Keratinocyte (primary cell): ENCODE measurements at regions not wholly inside any gene's neighbourhood (a gene's known extent, or its start where the extent isn't known, plus 50 kb on each side); places are given as distances from the start of the nearest gene placed in this dataset.

Experiments used
- DNase-seq: peaks from one replicate; pipeline ENCODE4 v3.0.0-alpha.2; 2011; ENCODE audit warnings: low read depth, missing footprints, low spot score
- FAIRE-seq: peaks from 2 replicates; lab custom pipeline; 2011; peaks lifted over from hg19 to GRCh38; lab: Jason Lieb, UNC
- H2AFZ ChIP-seq: 2 replicates; pipeline ENCODE4 v1.6.0; 2012; ENCODE audit warnings: low read length, control low read depth, inconsistent platforms; ENCODE audit not compliant: control insufficient read depth
- H3K27ac ChIP-seq: 2 replicates; pipeline ENCODE4 v1.5.1; 2011; ENCODE audit warnings: low read length; ENCODE audit not compliant: control insufficient read depth, insufficient read depth
- H3K27me3 ChIP-seq: 3 replicates; pipeline ENCODE4 v1.6.0; 2011; ENCODE audit warnings: low read length; ENCODE audit not compliant: control insufficient read depth, insufficient read depth; ENCODE audit errors: extremely low read depth
- H3K36me3 ChIP-seq, 2 experiments: 2 replicates in 1 of 2; 3 replicates in 1 of 2; pipeline ENCODE4 v1.5.1; 2011; ENCODE audit warnings: low read length in 2 of 2, mild to moderate bottlenecking in 1 of 2; ENCODE audit not compliant: control insufficient read depth in 2 of 2, insufficient read depth in 2 of 2; ENCODE audit errors: extremely low read depth in 1 of 2
- H3K4me1 ChIP-seq: 3 replicates; pipeline ENCODE4 v1.5.1; 2011; ENCODE audit warnings: low read length; ENCODE audit not compliant: control insufficient read depth, insufficient read depth; ENCODE audit errors: extremely low read depth
- H3K4me2 ChIP-seq: 3 replicates; pipeline ENCODE4 v1.6.0; 2011; ENCODE audit warnings: low read depth, low read length; ENCODE audit not compliant: control insufficient read depth, insufficient read depth; ENCODE audit errors: extremely low read depth
- H3K4me3 ChIP-seq, 3 experiments: fragments of 200-600 bp in 1 of 3; sonication (generic) in 1 of 3; 2 replicates in 2 of 3; 3 replicates in 1 of 3; pipeline ENCODE4 v1.5.1; 2011 to 2016; ENCODE audit warnings: low read length in 3 of 3, mild to moderate bottlenecking in 3 of 3, control low read depth in 2 of 3, inconsistent platforms in 1 of 3, low read depth in 1 of 3, mixed read lengths in 1 of 3, mixed run types in 1 of 3, moderate library complexity in 1 of 3; ENCODE audit not compliant: control insufficient read depth in 2 of 3, insufficient read depth in 2 of 3; ENCODE audit errors: extremely low read depth in 1 of 3
- H3K79me2 ChIP-seq: 2 replicates; pipeline ENCODE4 v1.6.0; 2012; ENCODE audit warnings: low read length; ENCODE audit not compliant: control insufficient read depth, insufficient read depth
- H3K9ac ChIP-seq: 3 replicates; pipeline ENCODE4 v1.6.0; 2011; ENCODE audit warnings: low read length; ENCODE audit not compliant: control insufficient read depth, insufficient read depth; ENCODE audit errors: extremely low read depth
- H3K9me1 ChIP-seq: 3 replicates; pipeline ENCODE4 v1.6.0; 2011; ENCODE audit warnings: low read length; ENCODE audit not compliant: control insufficient read depth, insufficient read depth; ENCODE audit errors: extremely low read depth
- H3K9me3 ChIP-seq: 2 replicates; pipeline ENCODE4 v1.5.1; 2012; ENCODE audit warnings: low read depth, low read length; ENCODE audit not compliant: control insufficient read depth
- H4K20me1 ChIP-seq: 3 replicates; pipeline ENCODE4 v1.6.0; 2011; ENCODE audit warnings: low read length; ENCODE audit not compliant: control insufficient read depth, insufficient read depth; ENCODE audit errors: extremely low read depth
- CTCF ChIP-seq, 3 experiments: IDR thresholded peaks in 1 of 3; conservative IDR thresholded peaks in 1 of 3; optimal IDR thresholded peaks in 1 of 3; 2 replicates in 2 of 3; 3 replicates in 1 of 3; pipeline versions ENCODE3 to v1.5.1; 2011; ENCODE audit warnings: low read length in 3 of 3, mild to moderate bottlenecking in 3 of 3, moderate library complexity in 2 of 3, control low read depth in 1 of 3, inconsistent platforms in 1 of 3; ENCODE audit not compliant: insufficient read depth in 2 of 3; ENCODE audit errors: extremely low read depth in 1 of 3
- EZH2 ChIP-seq: IDR thresholded peaks from one replicate; pipeline ENCODE4 v1.6.1; 2012; ENCODE audit warnings: inconsistent platforms, mild to moderate bottlenecking, low read length, moderate library complexity
- dilution Hi-C: fragments of 300-500 bp; cut with MboI; formaldehyde crosslinking; loops from one replicate; pipeline ENCODE4 v1.7.0; 2020; ENCODE audit warnings: low sequenced_read_pairs; ENCODE audit not compliant: extremely low pct_ligation_motif_present

DNA sequence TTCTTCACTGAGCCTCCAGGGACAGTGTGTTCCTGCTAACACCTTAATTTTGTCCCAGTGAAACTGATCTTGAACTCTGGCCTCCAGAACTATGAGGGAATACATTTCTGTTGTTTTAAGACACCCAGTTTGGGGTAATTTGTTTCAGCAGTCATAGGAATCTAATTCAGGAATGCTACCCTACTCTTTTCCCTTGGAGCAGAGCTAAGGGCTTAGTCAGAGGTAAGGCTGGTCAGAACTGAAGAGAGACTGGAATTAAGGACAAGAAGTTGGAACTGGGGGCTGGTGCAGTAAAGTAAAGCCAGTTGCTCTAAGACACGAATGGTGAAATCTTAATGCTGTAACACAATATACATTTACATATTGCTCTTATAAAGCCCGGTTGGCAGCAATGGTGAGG, 809.7 kb downstream of the MAFB start:
- Histone ChIP-seq H3K36me3 (no peaks in the 10 kb centered on the region), H3K4me2 (peak overlapping the region; percentile 22), H2AFZ (no peak overlapping the region), H3K27ac (no peak overlapping the region), H3K4me3 (no peak overlapping the region), H3K27me3 (no peaks in the 10 kb centered on the region), H3K9me3 (no peaks in the 10 kb centered on the region), H3K9me1 (no peaks in the 10 kb centered on the region), H3K79me2 (no peaks in the 10 kb centered on the region), H3K4me1 (peaks cover 14% of the 10 kb centered on the region), H4K20me1 (no peaks in the 10 kb centered on the region), H3K9ac (no peak overlapping the region)
- dilution Hi-C loops, result no loop called here
- TF ChIP-seq EZH2 (no peak), CTCF (optimal IDR thresholded peaks at IDR 0.05 in 1 of 3, IDR thresholded peaks at IDR 0.05 in 1 of 3, conservative IDR thresholded peaks at IDR 0.05 in 1 of 3; ENCODE audit: extremely low read depth in 1 of 3, insufficient read depth in 2 of 3, low read length in 3 of 3) (no peak)
- no peak for DNase-seq
- FAIRE-seq, result peak; percentile 46

- Histone ChIP-seq H3K4me1 (peaks cover 14% of the 10 kb centered on the region), H3K27me3 (no peaks in the 10 kb centered on the region), H3K9me1 (no peaks in the 10 kb centered on the region), H3K4me3 (no peak overlapping the region), H3K9ac (no peak overlapping the region), H2AFZ (peak overlapping the region; percentile 2), H3K9me3 (no peaks in the 10 kb centered on the region), H3K36me3 (no peaks in the 10 kb centered on the region), H3K79me2 (no peaks in the 10 kb centered on the region), H3K4me2 (peak overlapping the region; percentile 22), H4K20me1 (no peaks in the 10 kb centered on the region), H3K27ac (peak overlapping the region; percentile 3)
- dilution Hi-C loops, result no loop called here
- no peak for TF ChIP-seq CTCF (optimal IDR thresholded peaks at IDR 0.05 in 1 of 3, IDR thresholded peaks at IDR 0.05 in 1 of 3, conservative IDR thresholded peaks at IDR 0.05 in 1 of 3; ENCODE audit: extremely low read depth in 1 of 3, insufficient read depth in 2 of 3, low read length in 3 of 3)
- peak; percentile 55 for DNase-seq
- peak; percentile 91 for FAIRE-seq
Measured at GRCh38 chr20:39878809-39879208, 810.2 kb downstream of the MAFB start.
